ENCODE measurements at regions not wholly inside any gene's neighbourhood (a gene's known extent, or its start where the extent isn't known, plus 50 kb on each side); places are given as distances from the start of the nearest gene placed in this dataset.

- no peak for TF ChIP-seq HSF1 (IDR thresholded peaks at IDR 0.05; ENCODE audit: low read depth, low read length)
These were observed 245.1 kb downstream of the GXYLT1 start (continued) for GRCh38 chr12:41899577-41899976.

DNA sequence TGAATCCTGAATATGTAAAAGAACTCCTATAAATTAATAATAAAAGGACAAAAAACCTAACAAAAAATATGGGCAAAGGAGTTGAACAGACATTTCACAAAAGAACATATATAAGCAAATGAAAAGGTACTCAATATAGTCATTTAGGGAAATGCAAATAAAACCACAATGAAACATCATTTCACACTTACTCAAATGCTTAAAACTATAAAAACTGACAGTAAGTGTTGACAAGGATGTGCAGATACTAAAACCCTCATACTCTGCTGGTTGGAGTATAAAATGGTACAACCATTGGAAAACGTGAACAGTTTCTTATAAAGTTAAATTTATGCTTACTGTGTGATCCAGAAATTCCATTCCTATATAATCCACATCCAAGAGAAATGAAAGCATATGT is 247.1 kb downstream of the GXYLT1 start:
- no TSS peak for BruUV-seq (replicated peaks)
- Histone ChIP-seq H3K27ac (ENCODE audit: control insufficient read depth, insufficient read depth) (no peak overlapping the region), H3K9ac (ENCODE audit: control insufficient read depth, insufficient read depth, low read length) (no peak overlapping the region), H3K79me2 (ENCODE audit: control insufficient read depth, insufficient read depth, low read length) (no peaks in the 10 kb centered on the region), H3K27me3 (replicated peaks in 1 of 2; ENCODE audit: control insufficient read depth in 2 of 2, insufficient read depth in 2 of 2, low read length in 1 of 2) (no peaks in the 10 kb centered on the region), H3K4me3 (no peak overlapping the region), H3K36me3 (ENCODE audit: control insufficient read depth in 2 of 2, insufficient read depth in 2 of 2, low read length in 1 of 2) (no peaks in the 10 kb centered on the region), H4K20me1 (ENCODE audit: control insufficient read depth, insufficient read depth) (no peaks in the 10 kb centered on the region), H3K9me3 (replicated peaks; ENCODE audit: control insufficient read depth, insufficient read depth, low read length) (no peaks in the 10 kb centered on the region), H2AFZ (ENCODE audit: control insufficient read depth, low read depth, low read length) (no peak overlapping the region), H3K4me2 (ENCODE audit: control insufficient read depth, insufficient read depth) (no peak overlapping the region), H3K4me1 (ENCODE audit: control insufficient read depth, insufficient read depth, low read length) (no peaks in the 10 kb centered on the region)
- ChIA-PET SMC1A (ENCODE audit: uncharacterized antibody, unreplicated experiment) (no interaction called here), RAD21 (ENCODE audit: unreplicated experiment) (no interaction called here), POLR2A (no interaction called here), CTCF (no interaction called here)
- 0% methylated on average over 1 of the region's 1 CpG for WGBS (ENCODE audit: insufficient coverage, insufficient replicate concordance, low lambda C conversion rate, missing lambda C conversion rate)
- DNase-seq (ENCODE audit: low read depth, low spot score): no peak
- TF ChIP-seq MYB (IDR thresholded peaks at IDR 0.05; ENCODE audit: borderline replicate concordance, low read depth, low read length) (no peak), GABPA (IDR thresholded peaks at IDR 0.05; ENCODE audit: low read depth) (no peak), TCF7 (IDR thresholded peaks at IDR 0.05; ENCODE audit: borderline replicate concordance) (no peak), SIN3A (IDR thresholded peaks at IDR 0.05; ENCODE audit: low read depth, low read length) (no peak), RB1 (IDR thresholded peaks at IDR 0.05; ENCODE audit: borderline replicate concordance) (no peak), ZNF207 (IDR thresholded peaks at IDR 0.05; ENCODE audit: borderline replicate concordance) (no peak)
- TF ChIP-seq, protein P1, sequence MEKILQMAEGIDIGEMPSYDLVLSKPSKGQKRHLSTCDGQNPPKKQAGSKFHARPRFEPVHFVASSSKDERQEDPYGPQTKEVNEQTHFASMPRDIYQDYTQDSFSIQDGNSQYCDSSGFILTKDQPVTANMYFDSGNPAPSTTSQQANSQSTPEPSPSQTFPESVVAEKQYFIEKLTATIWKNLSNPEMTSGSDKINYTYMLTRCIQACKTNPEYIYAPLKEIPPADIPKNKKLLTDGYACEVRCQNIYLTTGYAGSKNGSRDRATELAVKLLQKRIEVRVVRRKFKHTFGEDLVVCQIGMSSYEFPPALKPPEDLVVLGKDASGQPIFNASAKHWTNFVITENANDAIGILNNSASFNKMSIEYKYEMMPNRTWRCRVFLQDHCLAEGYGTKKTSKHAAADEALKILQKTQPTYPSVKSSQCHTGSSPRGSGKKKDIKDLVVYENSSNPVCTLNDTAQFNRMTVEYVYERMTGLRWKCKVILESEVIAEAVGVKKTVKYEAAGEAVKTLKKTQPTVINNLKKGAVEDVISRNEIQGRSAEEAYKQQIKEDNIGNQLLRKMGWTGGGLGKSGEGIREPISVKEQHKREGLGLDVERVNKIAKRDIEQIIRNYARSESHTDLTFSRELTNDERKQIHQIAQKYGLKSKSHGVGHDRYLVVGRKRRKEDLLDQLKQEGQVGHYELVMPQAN (conservative IDR thresholded peaks at IDR 0.05): no peak
- TF ChIP-seq, protein P2, sequence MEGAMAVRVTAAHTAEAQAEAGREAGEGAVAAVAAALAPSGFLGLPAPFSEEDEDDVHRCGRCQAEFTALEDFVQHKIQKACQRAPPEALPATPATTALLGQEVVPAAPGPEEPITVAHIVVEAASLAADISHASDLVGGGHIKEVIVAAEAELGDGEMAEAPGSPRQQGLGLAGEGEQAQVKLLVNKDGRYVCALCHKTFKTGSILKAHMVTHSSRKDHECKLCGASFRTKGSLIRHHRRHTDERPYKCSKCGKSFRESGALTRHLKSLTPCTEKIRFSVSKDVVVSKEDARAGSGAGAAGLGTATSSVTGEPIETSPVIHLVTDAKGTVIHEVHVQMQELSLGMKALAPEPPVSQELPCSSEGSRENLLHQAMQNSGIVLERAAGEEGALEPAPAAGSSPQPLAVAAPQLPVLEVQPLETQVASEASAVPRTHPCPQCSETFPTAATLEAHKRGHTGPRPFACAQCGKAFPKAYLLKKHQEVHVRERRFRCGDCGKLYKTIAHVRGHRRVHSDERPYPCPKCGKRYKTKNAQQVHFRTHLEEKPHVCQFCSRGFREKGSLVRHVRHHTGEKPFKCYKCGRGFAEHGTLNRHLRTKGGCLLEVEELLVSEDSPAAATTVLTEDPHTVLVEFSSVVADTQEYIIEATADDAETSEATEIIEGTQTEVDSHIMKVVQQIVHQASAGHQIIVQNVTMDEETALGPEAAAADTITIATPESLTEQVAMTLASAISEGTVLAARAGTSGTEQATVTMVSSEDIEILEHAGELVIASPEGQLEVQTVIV (IDR thresholded peaks at IDR 0.05; ENCODE audit: borderline replicate concordance, partially characterized antibody): no peak
- ATAC-seq: no peak
- intact Hi-C loops (cut with micrococcal nuclease; ENCODE audit: unreplicated experiment) (no loop called here), in situ Hi-C loops (cut with MboI) (no loop called here)
- FAIRE-seq: no peak

All from GM12878 (cell line).